ENCODE measurements at regions not wholly inside any gene's neighbourhood (a gene's known extent, or its start where the extent isn't known, plus 50 kb on each side); places are given as distances from the start of the nearest gene placed in this dataset.

DNA sequence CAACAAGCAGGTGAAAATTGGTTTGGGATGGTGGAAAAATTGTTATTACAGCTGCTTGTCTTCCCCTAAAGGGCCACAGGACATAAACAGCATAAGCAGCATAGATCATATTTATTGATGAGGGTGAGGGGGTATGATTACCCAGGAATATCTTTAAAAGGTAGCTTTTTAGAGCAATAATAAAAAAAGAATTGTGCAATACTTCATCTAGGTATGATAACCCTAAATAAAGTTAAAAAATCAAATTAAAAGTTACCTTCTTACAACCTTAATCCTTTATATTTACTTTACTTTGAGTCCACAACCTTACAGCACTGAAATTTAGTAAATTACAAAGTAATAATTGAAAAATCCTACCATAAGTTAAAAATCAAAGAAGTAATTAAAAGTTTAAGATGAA, 653.3 kb upstream of the RGS18 start:
- no peak for TF ChIP-seq CTCF (IDR thresholded peaks at IDR 0.05; ENCODE audit: insufficient read depth, low read depth, low read length)
- TF ChIP-seq EZH2 (IDR thresholded peaks at IDR 0.05; ENCODE audit: insufficient read depth, low read length) = no peak
